ENCODE measurements at regions not wholly inside any gene's neighbourhood (a gene's known extent, or its start where the extent isn't known, plus 50 kb on each side); places are given as distances from the start of the nearest gene placed in this dataset.
"Not testable (repeated sequence)": the region's sequence is repeated elsewhere in the genome, so short reads cannot be mapped to it uniquely, and the experiment has no call there.

DNA sequence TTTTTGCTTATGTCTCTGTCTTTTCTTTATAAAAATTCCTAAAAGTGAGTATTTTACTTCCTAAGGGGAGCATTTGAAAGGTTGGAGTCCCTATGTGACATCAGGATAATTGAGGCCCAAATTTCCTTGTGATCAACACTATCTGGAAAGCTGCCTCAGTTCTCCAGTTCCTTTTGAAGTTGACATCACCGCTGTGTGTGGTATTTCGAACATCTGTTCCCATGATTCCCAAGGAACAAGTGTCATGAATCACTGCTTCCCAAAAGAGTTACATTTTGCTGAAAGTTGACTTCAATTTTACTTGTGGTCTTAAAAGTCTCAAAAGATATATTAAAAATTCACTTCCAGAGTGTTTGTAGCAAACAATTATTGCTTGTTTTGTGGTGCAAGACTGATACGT is 452.1 kb upstream of the RGMB start:
- CTCF ChIA-PET: no interaction called here

DNA sequence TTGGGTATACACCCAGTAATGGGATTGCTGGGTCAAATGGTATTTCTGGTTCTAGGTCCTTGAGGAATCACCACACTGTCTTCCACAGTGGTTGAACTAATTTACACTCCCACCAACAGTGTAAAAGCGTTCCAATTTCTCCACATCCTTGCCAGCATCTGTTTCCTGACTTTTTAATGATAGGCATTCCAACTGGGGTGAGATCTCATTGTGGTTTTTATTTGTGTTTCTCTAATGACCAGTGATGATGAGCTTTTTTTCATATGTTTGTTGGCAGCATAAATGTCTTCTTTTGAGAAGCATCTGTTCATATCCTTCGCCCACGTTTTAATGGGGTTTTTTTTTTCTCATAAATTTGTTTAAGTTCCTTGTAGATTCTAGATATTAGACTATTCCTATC is 448.3 kb upstream of the RGMB start:
- DNase-seq; H4K20me1 ChIP-seq (ENCODE audit: control insufficient read depth, insufficient read depth, low read length, poor library complexity, severe bottlenecking); H3K4me3 Mint-ChIP-seq; H3K4me1 Mint-ChIP-seq; H3K9me3 ChIP-seq (ENCODE audit: control extremely low read depth in 1 of 3, control insufficient read depth in 2 of 3, insufficient read depth in 1 of 3, low read length in 2 of 3); H3K36me3 ChIP-seq (replicated peaks in 1 of 2; ENCODE audit: control extremely low read depth in 1 of 2, control insufficient read depth in 1 of 2, extremely low read depth in 1 of 2, insufficient read depth in 2 of 2, low read length in 1 of 2); H3K9me3 Mint-ChIP-seq (ENCODE audit: insufficient read depth); H3K79me2 ChIP-seq (ENCODE audit: control insufficient read depth, insufficient read depth, low read length); CTCF ChIA-PET; H3K4me2 ChIP-seq (replicated peaks; ENCODE audit: low read depth, low read length, poor library complexity, severe bottlenecking); ATAC-seq (ENCODE audit: low read depth); H3K27me3 Mint-ChIP-seq; H3K27me3 ChIP-seq (replicated peaks in 1 of 4; ENCODE audit: control extremely low read depth in 1 of 4, control insufficient read depth in 3 of 4, insufficient read depth in 4 of 4, low read length in 3 of 4); H3K27ac Mint-ChIP-seq; POLR2A ChIA-PET; H3K27ac ChIP-seq (ENCODE audit: low read length in 2 of 2); H3K4me3 ChIP-seq (ENCODE audit: control extremely low read depth in 1 of 5, extremely low read depth in 1 of 5, insufficient read depth in 1 of 5, low read depth in 2 of 5, low read length in 4 of 5); H2AFZ ChIP-seq (ENCODE audit: insufficient read depth, low read depth, low read length, poor library complexity, severe bottlenecking); intact Hi-C loops (cut with micrococcal nuclease); H3K4me1 ChIP-seq (ENCODE audit: control insufficient read depth in 2 of 2, insufficient read depth in 2 of 2, low read length in 2 of 2); H3K9ac ChIP-seq (ENCODE audit: low read length): not testable (repeated sequence)
- WGBS (ENCODE audit: insufficient coverage): no CpG with 5 or more reads among the region's 3 CpGs

More for the DNA sequence above, 452.1 kb upstream of the RGMB start:
- H3K27me3 ChIP-seq (replicated peaks in 1 of 4; ENCODE audit: control extremely low read depth in 1 of 4, control insufficient read depth in 3 of 4, insufficient read depth in 4 of 4, low read length in 3 of 4): no peaks in the 10 kb centered on the region
- ATAC-seq (ENCODE audit: low read depth) (no peak), DNase-seq (no peak)
- no peaks in the 10 kb centered on the region for H3K79me2 ChIP-seq (ENCODE audit: control insufficient read depth, insufficient read depth, low read length)
- Mint-ChIP-seq H3K27me3 (no peaks in the 10 kb centered on the region), H3K4me1 (no peaks in the 10 kb centered on the region), H3K27ac (no peak overlapping the region), H3K4me3 (no peak overlapping the region), H3K9me3 (ENCODE audit: insufficient read depth) (no peaks in the 10 kb centered on the region)
- H4K20me1 ChIP-seq (ENCODE audit: control insufficient read depth, insufficient read depth, low read length, poor library complexity, severe bottlenecking): no peaks in the 10 kb centered on the region
- 93% methylated on average over 2 of the region's 3 CpGs for WGBS (ENCODE audit: insufficient coverage)
- no peak overlapping the region for H3K27ac ChIP-seq (ENCODE audit: low read length in 2 of 2)
- H3K9me3 ChIP-seq (ENCODE audit: control extremely low read depth in 1 of 3, control insufficient read depth in 2 of 3, insufficient read depth in 1 of 3, low read length in 2 of 3): no peaks in the 10 kb centered on the region
- H3K4me1 ChIP-seq (ENCODE audit: control insufficient read depth in 2 of 2, insufficient read depth in 2 of 2, low read length in 2 of 2): no peaks in the 10 kb centered on the region
- no peak overlapping the region for H3K4me3 ChIP-seq (ENCODE audit: control extremely low read depth in 1 of 5, extremely low read depth in 1 of 5, insufficient read depth in 1 of 5, low read depth in 2 of 5, low read length in 4 of 5)
- no peak overlapping the region for H2AFZ ChIP-seq (ENCODE audit: insufficient read depth, low read depth, low read length, poor library complexity, severe bottlenecking)
- no peak overlapping the region for H3K9ac ChIP-seq (ENCODE audit: low read length)
- TF ChIP-seq, protein P1, sequence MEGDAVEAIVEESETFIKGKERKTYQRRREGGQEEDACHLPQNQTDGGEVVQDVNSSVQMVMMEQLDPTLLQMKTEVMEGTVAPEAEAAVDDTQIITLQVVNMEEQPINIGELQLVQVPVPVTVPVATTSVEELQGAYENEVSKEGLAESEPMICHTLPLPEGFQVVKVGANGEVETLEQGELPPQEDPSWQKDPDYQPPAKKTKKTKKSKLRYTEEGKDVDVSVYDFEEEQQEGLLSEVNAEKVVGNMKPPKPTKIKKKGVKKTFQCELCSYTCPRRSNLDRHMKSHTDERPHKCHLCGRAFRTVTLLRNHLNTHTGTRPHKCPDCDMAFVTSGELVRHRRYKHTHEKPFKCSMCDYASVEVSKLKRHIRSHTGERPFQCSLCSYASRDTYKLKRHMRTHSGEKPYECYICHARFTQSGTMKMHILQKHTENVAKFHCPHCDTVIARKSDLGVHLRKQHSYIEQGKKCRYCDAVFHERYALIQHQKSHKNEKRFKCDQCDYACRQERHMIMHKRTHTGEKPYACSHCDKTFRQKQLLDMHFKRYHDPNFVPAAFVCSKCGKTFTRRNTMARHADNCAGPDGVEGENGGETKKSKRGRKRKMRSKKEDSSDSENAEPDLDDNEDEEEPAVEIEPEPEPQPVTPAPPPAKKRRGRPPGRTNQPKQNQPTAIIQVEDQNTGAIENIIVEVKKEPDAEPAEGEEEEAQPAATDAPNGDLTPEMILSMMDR (IDR thresholded peaks at IDR 0.05): no peak
- TF ChIP-seq EZH2 (IDR thresholded peaks at IDR 0.05; ENCODE audit: borderline replicate concordance, insufficient read depth, low read depth, low read length, poor library complexity, severe bottlenecking): no peak
- no peak overlapping the region for H3K4me2 ChIP-seq (replicated peaks; ENCODE audit: low read depth, low read length, poor library complexity, severe bottlenecking)
- H3K36me3 ChIP-seq (replicated peaks in 1 of 2; ENCODE audit: control extremely low read depth in 1 of 2, control insufficient read depth in 1 of 2, extremely low read depth in 1 of 2, insufficient read depth in 2 of 2, low read length in 1 of 2): no peaks in the 10 kb centered on the region
- intact Hi-C loops (cut with micrococcal nuclease): no loop called here
- POLR2A ChIA-PET: no interaction called here
